ENCODE measurements at regions not wholly inside any gene's neighbourhood (a gene's known extent, or its start where the extent isn't known, plus 50 kb on each side); places are given as distances from the start of the nearest gene placed in this dataset.

- Histone ChIP-seq H3K4me3 (IDR thresholded peaks at IDR 0.05; ENCODE audit: insufficient read depth, low read depth, low read length) (no peak overlapping the region), H3K27ac (no peak overlapping the region), H3K4me1 (ENCODE audit: low read depth, poor library complexity, severe bottlenecking) (no peaks in the 10 kb centered on the region), H3K79me2 (ENCODE audit: insufficient read depth, low read depth) (no peaks in the 10 kb centered on the region), H3K4me2 (no peak overlapping the region), H3K9ac (no peak overlapping the region), H3K27me3 (ENCODE audit: insufficient read depth, low read depth) (no peaks in the 10 kb centered on the region), H3K36me3 (ENCODE audit: insufficient read depth) (no peaks in the 10 kb centered on the region), H2AFZ (ENCODE audit: low read depth) (no peak overlapping the region), H4K20me1 (ENCODE audit: insufficient read depth) (no peaks in the 10 kb centered on the region)
- no peak for TF ChIP-seq CTCF (conservative IDR thresholded peaks at IDR 0.05; ENCODE audit: low read depth, low read length)
Observed at GRCh38 chr10:130871406-130871805, 440.1 kb downstream of the TCERG1L start.

GRCh38 chr10:130873636-130874035, 437.9 kb downstream of the TCERG1L start:
- Histone ChIP-seq H3K4me1 (ENCODE audit: low read depth, poor library complexity, severe bottlenecking) (no peaks in the 10 kb centered on the region), H4K20me1 (ENCODE audit: insufficient read depth) (no peaks in the 10 kb centered on the region), H2AFZ (ENCODE audit: low read depth) (no peak overlapping the region), H3K27ac (no peak overlapping the region), H3K36me3 (ENCODE audit: insufficient read depth) (no peaks in the 10 kb centered on the region), H3K27me3 (ENCODE audit: insufficient read depth, low read depth) (no peaks in the 10 kb centered on the region), H3K9ac (no peak overlapping the region), H3K4me2 (no peak overlapping the region), H3K79me2 (ENCODE audit: insufficient read depth, low read depth) (no peaks in the 10 kb centered on the region), H3K4me3 (IDR thresholded peaks at IDR 0.05; ENCODE audit: insufficient read depth, low read depth, low read length) (no peak overlapping the region)
- TF ChIP-seq CTCF (conservative IDR thresholded peaks at IDR 0.05; ENCODE audit: low read depth, low read length) = no peak

GRCh38 chr10:130875116-130875515, 436.4 kb downstream of the TCERG1L start:
- no peaks in the 10 kb centered on the region for H3K36me3 ChIP-seq (ENCODE audit: insufficient read depth)
- no peak overlapping the region for H3K4me3 ChIP-seq (IDR thresholded peaks at IDR 0.05; ENCODE audit: insufficient read depth, low read depth, low read length)
- no peak for TF ChIP-seq CTCF (conservative IDR thresholded peaks at IDR 0.05; ENCODE audit: low read depth, low read length)
- no peaks in the 10 kb centered on the region for H3K79me2 ChIP-seq (ENCODE audit: insufficient read depth, low read depth)
- no peak overlapping the region for H3K27ac ChIP-seq
- H3K4me1 ChIP-seq (ENCODE audit: low read depth, poor library complexity, severe bottlenecking) = no peaks in the 10 kb centered on the region
- no peaks in the 10 kb centered on the region for H3K27me3 ChIP-seq (ENCODE audit: insufficient read depth, low read depth)
- no peak overlapping the region for H3K9ac ChIP-seq
- no peak overlapping the region for H2AFZ ChIP-seq (ENCODE audit: low read depth)
- no peaks in the 10 kb centered on the region for H4K20me1 ChIP-seq (ENCODE audit: insufficient read depth)
- H3K4me2 ChIP-seq = no peak overlapping the region

DNA sequence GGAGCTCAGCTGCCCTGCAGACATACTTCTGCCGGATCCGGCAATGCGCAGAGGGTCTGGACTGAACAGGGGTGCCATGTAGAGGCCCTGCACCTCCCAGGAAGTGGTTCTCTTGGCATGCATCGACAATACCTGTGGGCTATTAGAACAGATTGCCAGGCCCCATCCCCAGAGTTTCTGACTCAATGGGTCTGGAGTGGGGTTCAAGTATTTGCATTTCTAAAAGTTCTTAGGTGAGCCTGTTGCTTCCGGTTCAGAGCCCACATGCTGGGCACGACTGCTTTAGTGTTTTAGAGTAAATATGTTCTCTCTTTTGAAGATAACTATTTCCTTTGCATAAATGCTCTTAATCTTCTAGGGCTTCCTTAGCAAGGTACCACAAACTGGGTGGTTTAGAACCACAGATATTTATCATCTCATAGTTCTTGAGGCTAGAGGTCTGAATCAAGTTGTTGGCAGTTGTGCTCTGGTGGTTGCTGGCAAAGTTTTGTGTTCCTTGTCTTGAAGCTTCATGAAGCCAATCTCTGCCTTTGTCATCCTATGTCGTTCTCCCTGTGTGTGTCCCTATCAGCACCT, 435.5 kb downstream of the TCERG1L start:
- no peak overlapping the region for H2AFZ ChIP-seq (ENCODE audit: low read depth)
- no peaks in the 10 kb centered on the region for H3K27me3 ChIP-seq (ENCODE audit: insufficient read depth, low read depth)
- no peak overlapping the region for H3K4me3 ChIP-seq (IDR thresholded peaks at IDR 0.05; ENCODE audit: insufficient read depth, low read depth, low read length)
- no peak for TF ChIP-seq CTCF (conservative IDR thresholded peaks at IDR 0.05; ENCODE audit: low read depth, low read length)
- H3K4me2 ChIP-seq = no peak overlapping the region
- no peaks in the 10 kb centered on the region for H3K4me1 ChIP-seq (ENCODE audit: low read depth, poor library complexity, severe bottlenecking)
- H3K79me2 ChIP-seq (ENCODE audit: insufficient read depth, low read depth) = no peaks in the 10 kb centered on the region
- no peaks in the 10 kb centered on the region for H3K36me3 ChIP-seq (ENCODE audit: insufficient read depth)
- no peaks in the 10 kb centered on the region for H4K20me1 ChIP-seq (ENCODE audit: insufficient read depth)
- no peak overlapping the region for H3K9ac ChIP-seq
- no peak overlapping the region for H3K27ac ChIP-seq

Measured in KMS-11 (cell line).